Heart left ventricle (tissue), 16 donors: ENCODE measurements at regions not wholly inside any gene's neighbourhood (a gene's known extent, or its start where the extent isn't known, plus 50 kb on each side); places are given as distances from the start of the nearest gene placed in this dataset.
A peak's percentile ranks its signal among the peaks of the same experiment; 100 is the strongest.

ENCODE experiments used
- ATAC-seq, 4 donors: fragments of 200-7000 bp; cut with Tn5 transposase; one replicate each; pipeline ENCODE4 v1.9.1; 2020 to 2022; ENCODE audit warnings: moderate library complexity in 4 of 4, mild to moderate bottlenecking in 3 of 4, moderate number of reproducible peaks in 1 of 4
- DNase-seq, 5 donors: peaks; one replicate each; pipeline ENCODE4 v3.0.0-alpha.2; 2020
- H3K27ac ChIP-seq, 12 donors: fragments of 200-600 bp; sonication (generic) in 4 of 12; one replicate each; pipeline versions ENCODE4 v1.5.0 to v1.8.0; 2016 to 2022; ENCODE audit warnings: mild to moderate bottlenecking in 2 of 12
- H3K27me3 ChIP-seq, 9 donors: fragments of 200-600 bp; sonication (generic) in 2 of 9; one replicate each; pipeline versions ENCODE4 v1.5.1 to v1.8.0; 2016 to 2022; ENCODE audit warnings: mild to moderate bottlenecking in 3 of 9
- H3K36me3 ChIP-seq, 9 donors: fragments of 200-600 bp; sonication (generic) in 2 of 9; one replicate each; pipeline versions ENCODE4 v1.5.0 to v1.8.0; 2018 to 2022; ENCODE audit warnings: mild to moderate bottlenecking in 2 of 9
- H3K4me1 ChIP-seq, 12 donors: fragments of 200-600 bp; sonication (generic) in 4 of 12; one replicate each; pipeline versions ENCODE4 v1.5.0 to v1.8.0; 2016 to 2022; ENCODE audit warnings: mild to moderate bottlenecking in 3 of 12
- H3K4me3 ChIP-seq, 12 donors: fragments of 200-600 bp; sonication (generic) in 4 of 12; one replicate each; pipeline versions ENCODE4 v1.5.0 to v1.8.0; 2017 to 2022; ENCODE audit warnings: mild to moderate bottlenecking in 9 of 12, moderate library complexity in 4 of 12
- H3K9me3 ChIP-seq, 12 donors: fragments of 200-600 bp; sonication (generic) in 4 of 12; one replicate each; pipeline versions ENCODE4 v1.5.0 to v1.8.0; 2016 to 2022; ENCODE audit warnings: mild to moderate bottlenecking in 1 of 12
- POLR2A ChIP-seq, 2 donors: fragments of 450-650 bp; IDR thresholded peaks; one replicate each; pipeline ENCODE4 v1.6.1; 2017; ENCODE audit warnings: antibody characterized with exemption in 2 of 2, mild to moderate bottlenecking in 2 of 2, moderate library complexity in 2 of 2
- WGBS, 4 donors: extraction: QIAGEN DNeasy Blood & Tissue Kit in 2 of 4; methylation state at CpG; one replicate each; pipeline versions ENCODE4 v1.1.5 to v1.1.7; 2013 to 2018; 5-methylcytosine and 5-hydroxymethylcytosine counted together
- intact Hi-C, 10 donors: fragments of 100-400 bp; cut with DNase I; formaldehyde crosslinking; loops; one replicate each; pipeline versions ENCODE4 v1.11.1 to v1.14.2; 2022
- TF ChIP-seq, protein P1 (sequence below), 12 donors: fragments of 200-600 bp; sonication (generic) in 4 of 12; IDR thresholded peaks; one replicate each; pipeline versions ENCODE4 v1.5.0 to v1.8.0; 2018 to 2022; ENCODE audit warnings: antibody characterized with exemption in 12 of 12, mild to moderate bottlenecking in 5 of 12
- donor health status: ischemic (EF 13 %, LVEDD 7.1; RV severe dilation, severe dysfunction).
- donor health status: healthy with polysubstance abuse.
- donor health status: DM: no; HTN: yes; CAD: no.
- donor health status: DM: no; HTN: no; CAD: no.
- donor health status: ischemic (EF 25% LVEDD 6.9; RV normal size, moderate dysfunction).
- donor health status: ischemic (EF 25% LVEDD 5.7; RV mildly dilated, moderate dysfunction).
- donor health status: healthy.
- donor health status: DM: yes; HTN: yes; CAD: no.
- donor health status: ischemic (EF 35%, LVEDD 5.7; RV mildly dilated, moderate dysfunction).
- donor health status: nonischemic (EF 11% LVEDD 7.7; RV severe dilation, severe dysfunction).
- donor health status: DM: yes; HTN: yes; CAD: no.
- donor health status: PGD.
- donor health status: ischemic (EF 29% LVEDD 5.4; RV normal size, mild dysfunction).
- donor health status: nonischemic (EF 23%, LVEDD 6.1; RV moderate dilation, normal function).

DNA sequence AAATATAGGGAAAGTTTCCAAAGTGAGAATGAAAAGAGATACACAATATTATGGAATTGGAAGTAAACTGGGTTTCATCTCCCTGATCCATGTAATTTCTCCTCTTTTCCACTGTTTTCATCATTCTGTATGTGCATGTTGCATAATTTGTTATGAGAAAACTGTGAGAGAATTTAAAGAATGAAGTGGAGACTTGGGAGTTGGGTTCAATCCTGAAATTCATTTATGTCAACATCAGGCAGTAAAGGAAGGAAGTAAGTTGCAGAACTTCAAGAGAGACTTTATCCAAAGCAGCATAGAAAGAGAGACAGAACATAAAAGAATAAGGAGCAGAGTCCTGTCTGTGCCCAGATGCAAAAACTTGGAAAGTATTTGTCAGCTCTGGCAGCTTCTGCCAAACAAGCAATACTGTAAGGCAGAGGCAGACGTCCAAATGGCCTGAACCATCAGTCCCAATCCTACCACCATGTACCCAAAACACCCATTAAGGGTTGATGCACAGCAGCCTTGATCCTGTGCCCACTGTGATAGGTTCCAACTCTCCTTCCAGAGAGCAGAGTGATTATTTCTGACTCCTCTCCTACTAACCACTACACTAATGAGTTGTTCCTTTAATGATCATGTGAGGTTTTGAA is 425.3 kb upstream of the CDH6 start:
- Histone ChIP-seq H3K36me3 (no peaks in the 10 kb centered on the region), H3K9me3 (no peaks in the 10 kb centered on the region), H3K4me3 (no peak overlapping the region), H3K4me1 (no peaks in the 10 kb centered on the region), H3K27me3 (no peaks in the 10 kb centered on the region), H3K27ac (no peak overlapping the region)
- TF ChIP-seq, protein P1, sequence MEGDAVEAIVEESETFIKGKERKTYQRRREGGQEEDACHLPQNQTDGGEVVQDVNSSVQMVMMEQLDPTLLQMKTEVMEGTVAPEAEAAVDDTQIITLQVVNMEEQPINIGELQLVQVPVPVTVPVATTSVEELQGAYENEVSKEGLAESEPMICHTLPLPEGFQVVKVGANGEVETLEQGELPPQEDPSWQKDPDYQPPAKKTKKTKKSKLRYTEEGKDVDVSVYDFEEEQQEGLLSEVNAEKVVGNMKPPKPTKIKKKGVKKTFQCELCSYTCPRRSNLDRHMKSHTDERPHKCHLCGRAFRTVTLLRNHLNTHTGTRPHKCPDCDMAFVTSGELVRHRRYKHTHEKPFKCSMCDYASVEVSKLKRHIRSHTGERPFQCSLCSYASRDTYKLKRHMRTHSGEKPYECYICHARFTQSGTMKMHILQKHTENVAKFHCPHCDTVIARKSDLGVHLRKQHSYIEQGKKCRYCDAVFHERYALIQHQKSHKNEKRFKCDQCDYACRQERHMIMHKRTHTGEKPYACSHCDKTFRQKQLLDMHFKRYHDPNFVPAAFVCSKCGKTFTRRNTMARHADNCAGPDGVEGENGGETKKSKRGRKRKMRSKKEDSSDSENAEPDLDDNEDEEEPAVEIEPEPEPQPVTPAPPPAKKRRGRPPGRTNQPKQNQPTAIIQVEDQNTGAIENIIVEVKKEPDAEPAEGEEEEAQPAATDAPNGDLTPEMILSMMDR (IDR thresholded peaks at IDR 0.05), result no peak
- 17 to 36% (median 27%) methylated on average over 1 of the region's 1 CpG for WGBS, 4 donors
- ATAC-seq (peak in 2 of 4 donors; percentile 22 to 49), DNase-seq (no peak)
- intact Hi-C loops, result no loop called here

DNA sequence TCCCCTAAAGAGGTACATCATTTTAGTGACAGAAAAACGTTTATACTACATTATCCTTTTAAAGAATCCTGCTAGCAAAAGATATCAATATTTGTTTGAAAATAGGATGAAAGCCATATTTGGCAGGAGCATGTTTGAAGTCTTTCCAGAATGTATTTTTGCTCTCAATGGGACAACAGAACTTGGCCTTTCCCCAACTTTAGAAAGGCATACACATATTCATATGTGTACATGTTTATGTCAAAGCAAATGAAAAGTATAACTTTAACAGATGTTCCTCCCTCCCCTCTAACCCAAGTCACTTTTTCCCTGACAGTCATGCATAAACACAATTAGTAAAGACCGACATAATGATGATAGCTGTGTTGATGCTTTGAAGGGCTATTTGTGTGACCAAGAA is 427.8 kb upstream of the CDH6 start:
- TF ChIP-seq POLR2A (IDR thresholded peaks at IDR 0.05), result no peak
- TF ChIP-seq, protein P1 (IDR thresholded peaks at IDR 0.05), result no peak
- Histone ChIP-seq H3K27ac (no peak overlapping the region), H3K4me1 (no peaks in the 10 kb centered on the region), H3K9me3 (no peaks in the 10 kb centered on the region), H3K27me3 (no peaks in the 10 kb centered on the region), H3K36me3 (no peaks in the 10 kb centered on the region), H3K4me3 (no peak overlapping the region)
- DNase-seq (no peak), ATAC-seq (no peak)
- WGBS, 4 donors, result 39 to 46% (median 42%) methylated on average over 2 of the region's 2 CpGs
- intact Hi-C loops, result no loop called here

DNA sequence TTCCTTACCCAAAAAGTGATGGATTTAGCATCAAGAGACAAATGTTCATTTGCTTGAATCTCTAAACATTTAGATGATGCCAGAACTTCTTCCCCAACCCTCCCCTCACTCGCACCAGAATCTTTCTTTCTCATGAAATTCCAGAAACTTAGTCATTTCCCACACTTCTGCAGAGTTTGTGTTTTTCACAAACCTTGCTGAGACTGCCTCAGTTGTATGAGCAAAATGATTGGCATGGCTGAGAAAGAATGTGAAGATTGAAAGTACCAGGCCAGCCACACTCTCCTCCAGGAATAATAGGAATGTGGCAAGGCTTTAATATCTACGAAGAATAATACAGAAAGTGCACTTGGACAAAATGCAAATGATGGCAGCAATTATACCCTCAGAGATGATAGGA is 428.3 kb upstream of the CDH6 start:
- TF ChIP-seq, protein P1 (IDR thresholded peaks at IDR 0.05), result no peak
- TF ChIP-seq POLR2A (IDR thresholded peaks at IDR 0.05), result no peak
- no peaks in the 10 kb centered on the region for H3K9me3 ChIP-seq
- 37 to 54% (median 41%) methylated on average over 2 of the region's 2 CpGs for WGBS, 4 donors
- no peak overlapping the region for H3K27ac ChIP-seq
- H3K4me3 ChIP-seq, result no peak overlapping the region
- ATAC-seq, result no peak
- intact Hi-C loops, result no loop called here
- H3K27me3 ChIP-seq, result no peaks in the 10 kb centered on the region
- no peaks in the 10 kb centered on the region for H3K36me3 ChIP-seq
- no peak for DNase-seq
- H3K4me1 ChIP-seq, result no peaks in the 10 kb centered on the region

DNA sequence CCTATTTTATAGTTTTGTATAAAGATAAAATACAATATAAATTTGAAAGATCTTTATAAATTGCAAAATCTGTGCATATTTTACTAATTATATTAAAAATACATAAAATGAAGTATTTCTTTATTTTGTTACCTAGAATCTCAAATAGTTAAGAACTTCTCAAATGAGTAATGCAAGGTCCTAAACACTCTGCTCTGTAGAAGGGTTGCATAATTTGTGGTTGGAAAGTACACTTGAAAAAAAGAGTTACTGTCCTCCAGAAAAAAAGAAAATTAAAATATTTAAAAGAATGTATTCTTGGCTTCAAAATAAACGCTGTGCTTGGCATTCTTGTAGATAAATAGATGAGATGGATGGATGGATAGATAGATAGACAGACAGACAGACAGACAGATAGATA is 428.8 kb upstream of the CDH6 start:
- Histone ChIP-seq H3K36me3 (no peaks in the 10 kb centered on the region), H3K27me3 (no peaks in the 10 kb centered on the region), H3K27ac (no peak overlapping the region), H3K4me1 (no peaks in the 10 kb centered on the region), H3K4me3 (no peak overlapping the region), H3K9me3 (no peaks in the 10 kb centered on the region)
- intact Hi-C loops, result no loop called here
- WGBS, 4 donors, result 39 to 54% (median 50%) methylated on average over 1 of the region's 1 CpG
- no peak for TF ChIP-seq POLR2A (IDR thresholded peaks at IDR 0.05)
- TF ChIP-seq, protein P1 (IDR thresholded peaks at IDR 0.05), result no peak
- DNase-seq, result no peak
- ATAC-seq, result no peak
